Keratinocyte (primary cell): ENCODE measurements at regions not wholly inside any gene's neighbourhood (a gene's known extent, or its start where the extent isn't known, plus 50 kb on each side); places are given as distances from the start of the nearest gene placed in this dataset.

Source experiments
- DNase-seq: peaks from one replicate; pipeline ENCODE4 v3.0.0-alpha.2; 2011; ENCODE audit warnings: low read depth, missing footprints, low spot score
- FAIRE-seq: peaks from 2 replicates; lab custom pipeline; 2011; peaks lifted over from hg19 to GRCh38; lab: Jason Lieb, UNC
- H2AFZ ChIP-seq: 2 replicates; pipeline ENCODE4 v1.6.0; 2012; ENCODE audit warnings: low read length, control low read depth, inconsistent platforms; ENCODE audit not compliant: control insufficient read depth
- H3K27ac ChIP-seq: 2 replicates; pipeline ENCODE4 v1.5.1; 2011; ENCODE audit warnings: low read length; ENCODE audit not compliant: control insufficient read depth, insufficient read depth
- H3K27me3 ChIP-seq: 3 replicates; pipeline ENCODE4 v1.6.0; 2011; ENCODE audit warnings: low read length; ENCODE audit not compliant: control insufficient read depth, insufficient read depth; ENCODE audit errors: extremely low read depth
- H3K36me3 ChIP-seq, 2 experiments: 2 replicates in 1 of 2; 3 replicates in 1 of 2; pipeline ENCODE4 v1.5.1; 2011; ENCODE audit warnings: low read length in 2 of 2, mild to moderate bottlenecking in 1 of 2; ENCODE audit not compliant: control insufficient read depth in 2 of 2, insufficient read depth in 2 of 2; ENCODE audit errors: extremely low read depth in 1 of 2
- H3K4me1 ChIP-seq: 3 replicates; pipeline ENCODE4 v1.5.1; 2011; ENCODE audit warnings: low read length; ENCODE audit not compliant: control insufficient read depth, insufficient read depth; ENCODE audit errors: extremely low read depth
- H3K4me2 ChIP-seq: 3 replicates; pipeline ENCODE4 v1.6.0; 2011; ENCODE audit warnings: low read depth, low read length; ENCODE audit not compliant: control insufficient read depth, insufficient read depth; ENCODE audit errors: extremely low read depth
- H3K4me3 ChIP-seq, 3 experiments: fragments of 200-600 bp in 1 of 3; sonication (generic) in 1 of 3; 2 replicates in 2 of 3; 3 replicates in 1 of 3; pipeline ENCODE4 v1.5.1; 2011 to 2016; ENCODE audit warnings: low read length in 3 of 3, mild to moderate bottlenecking in 3 of 3, control low read depth in 2 of 3, inconsistent platforms in 1 of 3, low read depth in 1 of 3, mixed read lengths in 1 of 3, mixed run types in 1 of 3, moderate library complexity in 1 of 3; ENCODE audit not compliant: control insufficient read depth in 2 of 3, insufficient read depth in 2 of 3; ENCODE audit errors: extremely low read depth in 1 of 3
- H3K79me2 ChIP-seq: 2 replicates; pipeline ENCODE4 v1.6.0; 2012; ENCODE audit warnings: low read length; ENCODE audit not compliant: control insufficient read depth, insufficient read depth
- H3K9ac ChIP-seq: 3 replicates; pipeline ENCODE4 v1.6.0; 2011; ENCODE audit warnings: low read length; ENCODE audit not compliant: control insufficient read depth, insufficient read depth; ENCODE audit errors: extremely low read depth
- H3K9me1 ChIP-seq: 3 replicates; pipeline ENCODE4 v1.6.0; 2011; ENCODE audit warnings: low read length; ENCODE audit not compliant: control insufficient read depth, insufficient read depth; ENCODE audit errors: extremely low read depth
- H3K9me3 ChIP-seq: 2 replicates; pipeline ENCODE4 v1.5.1; 2012; ENCODE audit warnings: low read depth, low read length; ENCODE audit not compliant: control insufficient read depth
- H4K20me1 ChIP-seq: 3 replicates; pipeline ENCODE4 v1.6.0; 2011; ENCODE audit warnings: low read length; ENCODE audit not compliant: control insufficient read depth, insufficient read depth; ENCODE audit errors: extremely low read depth
- EZH2 ChIP-seq: IDR thresholded peaks from one replicate; pipeline ENCODE4 v1.6.1; 2012; ENCODE audit warnings: inconsistent platforms, mild to moderate bottlenecking, low read length, moderate library complexity
- dilution Hi-C: fragments of 300-500 bp; cut with MboI; formaldehyde crosslinking; loops from one replicate; pipeline ENCODE4 v1.7.0; 2020; ENCODE audit warnings: low sequenced_read_pairs; ENCODE audit not compliant: extremely low pct_ligation_motif_present
- TF ChIP-seq, protein P1 (sequence below), 3 experiments: IDR thresholded peaks in 1 of 3; conservative IDR thresholded peaks in 1 of 3; optimal IDR thresholded peaks in 1 of 3; 2 replicates in 2 of 3; 3 replicates in 1 of 3; pipeline versions ENCODE3 to v1.5.1; 2011; ENCODE audit warnings: low read length in 3 of 3, mild to moderate bottlenecking in 3 of 3, moderate library complexity in 2 of 3, control low read depth in 1 of 3, inconsistent platforms in 1 of 3; ENCODE audit not compliant: insufficient read depth in 2 of 3; ENCODE audit errors: extremely low read depth in 1 of 3

DNA sequence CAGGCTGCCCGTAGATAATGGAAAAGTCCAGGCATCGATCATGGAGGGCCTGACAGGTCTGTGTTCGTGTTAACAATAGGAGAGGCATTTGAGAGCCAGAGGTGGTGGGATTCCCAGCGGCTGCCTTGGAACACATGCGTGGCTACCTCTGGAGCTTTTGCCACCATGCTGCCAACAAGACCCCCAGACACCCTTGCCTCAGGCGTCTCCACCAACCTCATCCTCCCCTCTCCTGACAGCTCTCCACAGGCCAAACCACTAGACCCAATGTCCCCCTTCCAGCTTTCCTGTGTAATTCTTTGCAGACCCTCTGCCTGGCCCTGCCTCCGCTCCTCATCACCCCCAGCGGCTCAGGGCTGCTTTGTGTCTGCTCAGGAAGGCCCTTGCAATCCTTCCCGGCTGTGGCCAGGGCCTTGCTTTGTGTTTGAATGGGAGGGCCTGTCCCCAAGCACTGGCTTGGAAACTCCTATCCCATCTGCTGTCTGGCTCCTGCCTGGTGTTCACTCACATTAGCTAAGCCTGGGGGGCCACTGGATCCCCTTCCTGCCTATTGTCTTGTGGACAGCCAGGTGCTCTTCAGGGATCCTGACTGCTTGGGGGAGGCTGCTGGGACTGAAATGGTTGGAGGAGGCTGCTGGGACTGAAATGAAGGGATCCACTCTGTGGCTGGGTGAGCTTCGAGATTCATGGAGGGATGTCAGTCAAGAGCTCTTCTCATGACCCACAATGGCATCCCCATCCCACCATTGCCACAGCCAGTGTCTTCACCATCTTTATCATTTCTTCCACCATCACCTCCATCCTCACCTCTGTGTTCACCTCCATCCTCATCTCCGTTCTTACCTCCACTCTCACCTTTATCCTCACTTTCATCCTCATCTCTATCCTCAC is 60.8 kb upstream of the ELN start:
- Histone ChIP-seq H3K4me3 (no peak overlapping the region), H3K9me3 (no peaks in the 10 kb centered on the region), H3K4me1 (no peaks in the 10 kb centered on the region), H3K9ac (no peak overlapping the region), H3K4me2 (no peak overlapping the region), H3K36me3 (no peaks in the 10 kb centered on the region), H4K20me1 (no peaks in the 10 kb centered on the region), H3K27me3 (no peaks in the 10 kb centered on the region), H3K79me2 (no peaks in the 10 kb centered on the region), H3K9me1 (no peaks in the 10 kb centered on the region), H3K27ac (no peak overlapping the region), H2AFZ (no peak overlapping the region)
- dilution Hi-C loops, result loop anchor here (25.0 kb wide), 1 partner anchor 105 kb away; the partner anchor contains the start of gene TMEM270
- FAIRE-seq (no peak), DNase-seq (no peak)
- TF ChIP-seq, protein P1, sequence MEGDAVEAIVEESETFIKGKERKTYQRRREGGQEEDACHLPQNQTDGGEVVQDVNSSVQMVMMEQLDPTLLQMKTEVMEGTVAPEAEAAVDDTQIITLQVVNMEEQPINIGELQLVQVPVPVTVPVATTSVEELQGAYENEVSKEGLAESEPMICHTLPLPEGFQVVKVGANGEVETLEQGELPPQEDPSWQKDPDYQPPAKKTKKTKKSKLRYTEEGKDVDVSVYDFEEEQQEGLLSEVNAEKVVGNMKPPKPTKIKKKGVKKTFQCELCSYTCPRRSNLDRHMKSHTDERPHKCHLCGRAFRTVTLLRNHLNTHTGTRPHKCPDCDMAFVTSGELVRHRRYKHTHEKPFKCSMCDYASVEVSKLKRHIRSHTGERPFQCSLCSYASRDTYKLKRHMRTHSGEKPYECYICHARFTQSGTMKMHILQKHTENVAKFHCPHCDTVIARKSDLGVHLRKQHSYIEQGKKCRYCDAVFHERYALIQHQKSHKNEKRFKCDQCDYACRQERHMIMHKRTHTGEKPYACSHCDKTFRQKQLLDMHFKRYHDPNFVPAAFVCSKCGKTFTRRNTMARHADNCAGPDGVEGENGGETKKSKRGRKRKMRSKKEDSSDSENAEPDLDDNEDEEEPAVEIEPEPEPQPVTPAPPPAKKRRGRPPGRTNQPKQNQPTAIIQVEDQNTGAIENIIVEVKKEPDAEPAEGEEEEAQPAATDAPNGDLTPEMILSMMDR (optimal IDR thresholded peaks at IDR 0.05 in 1 of 3, IDR thresholded peaks at IDR 0.05 in 1 of 3, conservative IDR thresholded peaks at IDR 0.05 in 1 of 3; ENCODE audit: extremely low read depth in 1 of 3, insufficient read depth in 2 of 3, low read length in 3 of 3), result no peak
- no peak for TF ChIP-seq EZH2

DNA sequence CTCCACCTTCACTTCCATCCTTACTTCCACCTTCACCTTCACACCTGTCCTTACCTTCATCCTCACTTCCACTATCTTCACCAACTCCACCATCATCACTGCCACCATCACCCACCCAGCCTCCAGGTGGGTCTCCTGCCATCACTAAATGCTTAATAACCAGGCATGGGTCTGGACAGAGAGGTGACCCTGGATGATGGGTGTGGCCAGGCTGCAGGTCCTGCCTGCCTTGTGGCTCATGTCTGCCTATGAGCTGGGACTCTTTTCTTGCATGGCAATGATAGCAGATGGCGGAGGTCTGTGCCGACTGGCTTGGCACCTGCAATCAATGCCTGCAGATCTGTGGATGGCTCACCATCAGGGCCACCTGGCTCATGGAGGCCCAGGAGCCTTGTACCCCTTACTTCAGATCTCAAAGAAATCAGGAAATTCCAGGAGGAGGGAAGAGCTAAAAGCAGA is 60.1 kb upstream of the ELN start:
- Histone ChIP-seq H4K20me1 (no peaks in the 10 kb centered on the region), H3K9me1 (no peaks in the 10 kb centered on the region), H3K27ac (no peak overlapping the region), H3K27me3 (no peaks in the 10 kb centered on the region), H3K79me2 (no peaks in the 10 kb centered on the region), H3K36me3 (no peaks in the 10 kb centered on the region), H3K9ac (no peak overlapping the region), H3K4me1 (no peaks in the 10 kb centered on the region), H3K4me2 (no peak overlapping the region), H3K9me3 (no peaks in the 10 kb centered on the region), H3K4me3 (no peak overlapping the region), H2AFZ (no peak overlapping the region)
- FAIRE-seq, result no peak
- TF ChIP-seq, protein P1 (optimal IDR thresholded peaks at IDR 0.05 in 1 of 3, IDR thresholded peaks at IDR 0.05 in 1 of 3, conservative IDR thresholded peaks at IDR 0.05 in 1 of 3; ENCODE audit: extremely low read depth in 1 of 3, insufficient read depth in 2 of 3, low read length in 3 of 3), result no peak
- TF ChIP-seq EZH2, result no peak
- DNase-seq, result no peak
- dilution Hi-C loops, result loop anchor here (25.0 kb wide), 1 partner anchor 106 kb away; the partner anchor contains the start of gene TMEM270
